Neural cell (in vitro differentiated cells): ENCODE measurements at regions not wholly inside any gene's neighbourhood (a gene's known extent, or its start where the extent isn't known, plus 50 kb on each side); places are given as distances from the start of the nearest gene placed in this dataset.

Experiments used
- H2AFZ ChIP-seq: fragments of 200-600, 300-800 bp; sonication (generic), shearing (Covaris generic); 2 replicates; pipeline ENCODE4 v1.6.0; 2014; ENCODE audit warnings: low read depth, mild to moderate bottlenecking, antibody characterized with exemption, low read length, moderate library complexity
- H3F3A ChIP-seq: fragments of 200-600 bp; shearing (Covaris generic); 2 replicates; pipeline ENCODE4 v1.6.1; 2016; ENCODE audit warnings: mild to moderate bottlenecking, moderate library complexity, mixed read lengths, antibody characterized with exemption, low read length; ENCODE audit not compliant: insufficient read depth, poor library complexity, severe bottlenecking
- H3K27ac ChIP-seq: fragments of 200-600, 300-800 bp; sonication (generic), shearing (Covaris generic); 2 replicates; pipeline ENCODE4 v1.5.1; 2014; ENCODE audit warnings: mild to moderate bottlenecking, low read length, moderate library complexity
- H3K27me3 ChIP-seq: fragments of 300-800, 200-600 bp; sonication (generic), shearing (Covaris generic); 2 replicates; pipeline ENCODE4 v1.6.0; 2014; ENCODE audit warnings: mild to moderate bottlenecking, low read depth, low read length, moderate library complexity; ENCODE audit not compliant: insufficient read depth
- H3K36me3 ChIP-seq: fragments of 300-800, 200-600 bp; sonication (generic), shearing (Covaris generic); 2 replicates; pipeline ENCODE4 v1.5.1; 2014; ENCODE audit warnings: mild to moderate bottlenecking, antibody characterized with exemption, low read length, moderate library complexity; ENCODE audit not compliant: insufficient read depth
- H3K4me2 ChIP-seq: fragments of 300-800, 200-600 bp; sonication (generic), shearing (Covaris generic); 2 replicates; pipeline ENCODE4 v1.6.0; 2014; ENCODE audit warnings: mild to moderate bottlenecking, low read length
- H3K4me3 ChIP-seq: fragments of 300-800, 200-600 bp; sonication (generic), shearing (Covaris generic); 2 replicates; pipeline ENCODE4 v1.5.1; 2014; ENCODE audit warnings: mild to moderate bottlenecking, low read length, moderate library complexity
- H3K79me2 ChIP-seq: fragments of 200-600 bp; shearing (Covaris generic); replicated peaks from 2 replicates; pipeline ENCODE4 v1.6.0; 2014; ENCODE audit warnings: mild to moderate bottlenecking, low read length, moderate library complexity; ENCODE audit not compliant: insufficient read depth
- H3K9ac ChIP-seq: fragments of 300-800, 200-600 bp; sonication (generic), shearing (Covaris generic); 2 replicates; pipeline ENCODE4 v1.6.1; 2016; ENCODE audit warnings: mild to moderate bottlenecking, low read length, mixed read lengths
- H3K9me2 ChIP-seq: fragments of 200-600 bp; shearing (Covaris generic); 2 replicates; pipeline ENCODE4 v1.6.1; 2016; ENCODE audit warnings: mild to moderate bottlenecking, low read length, mixed read lengths; ENCODE audit not compliant: insufficient read depth
- H3K9me3 ChIP-seq: fragments of 200-600, 300-800 bp; sonication (generic), shearing (Covaris generic); 2 replicates; pipeline ENCODE4 v1.6.1; 2016; ENCODE audit warnings: mild to moderate bottlenecking, mixed run types, low read length, moderate library complexity, mixed read lengths
- H4K20me1 ChIP-seq: fragments of 200-600 bp; shearing (Covaris generic); 2 replicates; pipeline ENCODE4 v1.6.1; 2016; ENCODE audit warnings: mild to moderate bottlenecking, mixed run types; ENCODE audit not compliant: insufficient read depth
- CTCF ChIP-seq: fragments of 450-650 bp; IDR thresholded peaks from 2 replicates; pipeline ENCODE4 v1.5.1; 2014; ENCODE audit warnings: antibody characterized with exemption, mild to moderate bottlenecking, moderate library complexity; ENCODE audit not compliant: poor library complexity, severe bottlenecking
- EP300 ChIP-seq: fragments of 450-650 bp; conservative IDR thresholded peaks from 2 replicates; pipeline ENCODE4 v1.6.1; 2014; ENCODE audit warnings: antibody characterized with exemption, mild to moderate bottlenecking, moderate library complexity; ENCODE audit not compliant: poor library complexity, severe bottlenecking
- EZH2 ChIP-seq: fragments of 200-600, 300-800 bp; shearing (Covaris generic), sonication (generic); IDR thresholded peaks from 2 replicates; pipeline ENCODE4 v1.6.1; 2014; ENCODE audit warnings: antibody characterized with exemption, low read length, borderline replicate concordance, mild to moderate bottlenecking; ENCODE audit not compliant: insufficient read depth, poor library complexity, severe bottlenecking
- MXI1 ChIP-seq: fragments of 450-650 bp; conservative IDR thresholded peaks from 2 replicates; pipeline ENCODE4 v1.6.1; 2014; ENCODE audit warnings: antibody characterized with exemption, mild to moderate bottlenecking; ENCODE audit not compliant: poor library complexity, severe bottlenecking
- POLR2AphosphoS5 ChIP-seq: IDR thresholded peaks from 2 replicates; pipeline ENCODE4 v1.6.1; 2012
- RAD21 ChIP-seq: fragments of 450-650 bp; conservative IDR thresholded peaks from 2 replicates; pipeline ENCODE4 v1.6.1; 2014; ENCODE audit warnings: antibody characterized with exemption, mild to moderate bottlenecking, moderate library complexity
- REST ChIP-seq: IDR thresholded peaks from 2 replicates; pipeline ENCODE4 v1.6.1; 2012; ENCODE audit warnings: borderline replicate concordance
- SMC3 ChIP-seq: fragments of 450-650 bp; conservative IDR thresholded peaks from 2 replicates; pipeline ENCODE4 v1.6.1; 2014; ENCODE audit warnings: antibody characterized with exemption, mild to moderate bottlenecking, moderate library complexity; ENCODE audit not compliant: poor library complexity
- TAF1 ChIP-seq: IDR thresholded peaks from 2 replicates; pipeline ENCODE4 v1.6.1; 2012; ENCODE audit warnings: low read depth

GRCh38 chr11:21893565-21893867 lies 299.4 kb upstream of the ANO5 start:
- H3K36me3 ChIP-seq = no peaks in the 10 kb centered on the region
- no peak overlapping the region for H3K27ac ChIP-seq
- no peak for TF ChIP-seq MXI1
- TF ChIP-seq EZH2 = no peak
- TF ChIP-seq EP300 = no peak
- TF ChIP-seq TAF1 = no peak
- TF ChIP-seq POLR2AphosphoS5 = no peak
- TF ChIP-seq SMC3 = no peak
- no peak for TF ChIP-seq RAD21
- no peak for TF ChIP-seq CTCF
- TF ChIP-seq REST = no peak
- H3K27me3 ChIP-seq = no peaks in the 10 kb centered on the region
- no peak overlapping the region for H3K9ac ChIP-seq
- peak overlapping the region; percentile 15 for H3K4me3 ChIP-seq
- H3K79me2 ChIP-seq = no peaks in the 10 kb centered on the region
- H2AFZ ChIP-seq = no peak overlapping the region
- no peaks in the 10 kb centered on the region for H3F3A ChIP-seq
- H3K9me3 ChIP-seq = no peaks in the 10 kb centered on the region
- H4K20me1 ChIP-seq = no peaks in the 10 kb centered on the region
- H3K4me2 ChIP-seq = no peak overlapping the region
- H3K9me2 ChIP-seq = no peaks in the 10 kb centered on the region

- H3K27me3 ChIP-seq = no peaks in the 10 kb centered on the region
- H4K20me1 ChIP-seq = no peaks in the 10 kb centered on the region
- H3K9me3 ChIP-seq = no peaks in the 10 kb centered on the region
- H3K9me2 ChIP-seq = no peaks in the 10 kb centered on the region
- H3K9ac ChIP-seq = no peak overlapping the region
- no peak overlapping the region for H3K4me3 ChIP-seq
- no peak overlapping the region for H3K4me2 ChIP-seq
- no peaks in the 10 kb centered on the region for H3K36me3 ChIP-seq
- no peaks in the 10 kb centered on the region for H3F3A ChIP-seq
- H3K27ac ChIP-seq = no peak overlapping the region
- H2AFZ ChIP-seq = no peak overlapping the region
- TF ChIP-seq REST = no peak
- no peak for TF ChIP-seq EZH2
- no peak for TF ChIP-seq TAF1
- no peak for TF ChIP-seq SMC3
- TF ChIP-seq CTCF = no peak
- no peak for TF ChIP-seq MXI1
- no peak for TF ChIP-seq POLR2AphosphoS5
- no peak for TF ChIP-seq EP300
- no peak for TF ChIP-seq RAD21
- H3K79me2 ChIP-seq = no peaks in the 10 kb centered on the region
These were observed 298.4 kb upstream of the ANO5 start for GRCh38 chr11:21894492-21894891.
